ENCODE measurements at regions not wholly inside any gene's neighbourhood (a gene's known extent, or its start where the extent isn't known, plus 50 kb on each side); places are given as distances from the start of the nearest gene placed in this dataset.

GRCh38 chr1:222229672-222230312 is 318.1 kb downstream of the HHIPL2 start:
- H3K27ac Mint-ChIP-seq (ENCODE audit: unreplicated experiment), result no peak overlapping the region
- no peak overlapping the region for H3K4me3 ChIP-seq (ENCODE audit: low read depth, low read length)
- ChIA-PET CTCF (no interaction called here), POLR2A (no interaction called here)
- no peak overlapping the region for H3K4me3 Mint-ChIP-seq (ENCODE audit: unreplicated experiment)
- DNase-seq, result no peak
- H3K4me1 Mint-ChIP-seq (ENCODE audit: low read depth, unreplicated experiment), result no peaks in the 10 kb centered on the region
- BruUV-seq (replicated peaks), result no TSS peak
- H3K9me3 ChIP-seq, result no peaks in the 10 kb centered on the region
- H3K27me3 Mint-ChIP-seq (ENCODE audit: insufficient read depth, unreplicated experiment), result no peaks in the 10 kb centered on the region
- no peaks in the 10 kb centered on the region for H3K36me3 Mint-ChIP-seq (ENCODE audit: insufficient read depth, unreplicated experiment)
- H3K36me3 ChIP-seq (ENCODE audit: control insufficient read depth, insufficient read depth, low read length), result no peaks in the 10 kb centered on the region
- H3K4me1 ChIP-seq, result no peaks in the 10 kb centered on the region
- TF ChIP-seq, protein P1, sequence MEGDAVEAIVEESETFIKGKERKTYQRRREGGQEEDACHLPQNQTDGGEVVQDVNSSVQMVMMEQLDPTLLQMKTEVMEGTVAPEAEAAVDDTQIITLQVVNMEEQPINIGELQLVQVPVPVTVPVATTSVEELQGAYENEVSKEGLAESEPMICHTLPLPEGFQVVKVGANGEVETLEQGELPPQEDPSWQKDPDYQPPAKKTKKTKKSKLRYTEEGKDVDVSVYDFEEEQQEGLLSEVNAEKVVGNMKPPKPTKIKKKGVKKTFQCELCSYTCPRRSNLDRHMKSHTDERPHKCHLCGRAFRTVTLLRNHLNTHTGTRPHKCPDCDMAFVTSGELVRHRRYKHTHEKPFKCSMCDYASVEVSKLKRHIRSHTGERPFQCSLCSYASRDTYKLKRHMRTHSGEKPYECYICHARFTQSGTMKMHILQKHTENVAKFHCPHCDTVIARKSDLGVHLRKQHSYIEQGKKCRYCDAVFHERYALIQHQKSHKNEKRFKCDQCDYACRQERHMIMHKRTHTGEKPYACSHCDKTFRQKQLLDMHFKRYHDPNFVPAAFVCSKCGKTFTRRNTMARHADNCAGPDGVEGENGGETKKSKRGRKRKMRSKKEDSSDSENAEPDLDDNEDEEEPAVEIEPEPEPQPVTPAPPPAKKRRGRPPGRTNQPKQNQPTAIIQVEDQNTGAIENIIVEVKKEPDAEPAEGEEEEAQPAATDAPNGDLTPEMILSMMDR (IDR thresholded peaks at IDR 0.05; ENCODE audit: insufficient read depth in 1 of 2, low read depth in 1 of 2, low read length in 1 of 2, severe bottlenecking in 1 of 2, unreplicated experiment in 1 of 2), result no peak
- intact Hi-C loops (cut with micrococcal nuclease; ENCODE audit: unreplicated experiment), result no loop called here
- no peaks in the 10 kb centered on the region for H3K27me3 ChIP-seq (replicated peaks; ENCODE audit: control insufficient read depth, insufficient read depth, low read length)
- H3K9me3 Mint-ChIP-seq (ENCODE audit: unreplicated experiment), result no peaks in the 10 kb centered on the region

GRCh38 chr1:222225316-222225691 is 322.6 kb downstream of the HHIPL2 start:
- Mint-ChIP-seq H3K4me3 (ENCODE audit: unreplicated experiment) (no peak overlapping the region), H3K27me3 (ENCODE audit: insufficient read depth, unreplicated experiment) (no peaks in the 10 kb centered on the region), H3K9me3 (ENCODE audit: unreplicated experiment) (no peaks in the 10 kb centered on the region), H3K27ac (ENCODE audit: unreplicated experiment) (no peak overlapping the region), H3K36me3 (ENCODE audit: insufficient read depth, unreplicated experiment) (no peaks in the 10 kb centered on the region), H3K4me1 (ENCODE audit: low read depth, unreplicated experiment) (no peaks in the 10 kb centered on the region)
- Histone ChIP-seq H3K9me3 (peaks cover 6% of the 10 kb centered on the region), H3K4me1 (no peaks in the 10 kb centered on the region), H3K4me3 (ENCODE audit: low read depth, low read length) (no peak overlapping the region), H3K36me3 (ENCODE audit: control insufficient read depth, insufficient read depth, low read length) (no peaks in the 10 kb centered on the region), H3K27me3 (replicated peaks; ENCODE audit: control insufficient read depth, insufficient read depth, low read length) (no peaks in the 10 kb centered on the region)
- DNase-seq, result no peak
- POLR2A ChIA-PET, result no interaction called here
- no TSS peak for BruUV-seq (replicated peaks)
- CTCF ChIA-PET, result no interaction called here
- intact Hi-C loops (cut with micrococcal nuclease; ENCODE audit: unreplicated experiment), result no loop called here
- TF ChIP-seq, protein P1 (IDR thresholded peaks at IDR 0.05; ENCODE audit: insufficient read depth in 1 of 2, low read depth in 1 of 2, low read length in 1 of 2, severe bottlenecking in 1 of 2, unreplicated experiment in 1 of 2), result no peak

DNA sequence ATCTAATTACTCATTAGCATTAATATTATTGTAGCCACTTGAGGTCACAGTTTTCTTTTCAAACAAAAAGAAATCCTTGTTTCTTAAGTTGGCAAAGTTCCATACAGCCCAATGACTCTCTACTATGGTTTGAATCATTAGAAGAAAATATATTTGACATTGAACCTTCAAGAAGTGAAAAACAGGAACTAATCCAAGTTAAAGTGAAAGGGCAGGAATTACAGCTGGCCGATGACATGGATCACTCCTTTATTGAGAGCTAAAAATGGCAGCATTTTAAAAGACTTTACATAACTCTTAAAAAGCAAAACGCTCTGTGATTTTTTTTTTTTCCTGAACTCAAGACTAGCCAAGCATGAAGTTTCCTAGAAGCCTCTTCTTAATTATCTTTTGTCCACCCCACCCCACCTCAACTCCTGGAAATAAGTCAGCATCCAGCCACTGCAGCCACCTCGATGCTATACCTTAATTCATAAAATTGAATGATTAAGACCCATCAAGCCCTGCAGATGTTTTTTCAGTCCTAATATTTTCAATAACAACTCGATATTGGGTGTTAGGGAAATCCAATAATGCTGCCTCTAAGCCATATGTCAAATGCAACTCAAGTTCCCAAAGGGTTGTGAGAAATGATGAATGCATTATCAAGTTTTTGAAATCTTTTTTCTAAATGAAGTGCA is 323.1 kb downstream of the HHIPL2 start:
- POLR2A ChIA-PET, result no interaction called here
- Mint-ChIP-seq H3K27ac (ENCODE audit: unreplicated experiment) (no peak overlapping the region), H3K27me3 (ENCODE audit: insufficient read depth, unreplicated experiment) (no peaks in the 10 kb centered on the region), H3K36me3 (ENCODE audit: insufficient read depth, unreplicated experiment) (no peaks in the 10 kb centered on the region), H3K9me3 (ENCODE audit: unreplicated experiment) (no peaks in the 10 kb centered on the region), H3K4me3 (ENCODE audit: unreplicated experiment) (no peak overlapping the region), H3K4me1 (ENCODE audit: low read depth, unreplicated experiment) (no peaks in the 10 kb centered on the region)
- no peak for DNase-seq
- H3K36me3 ChIP-seq (ENCODE audit: control insufficient read depth, insufficient read depth, low read length), result no peaks in the 10 kb centered on the region
- no peaks in the 10 kb centered on the region for H3K4me1 ChIP-seq
- H3K4me3 ChIP-seq (ENCODE audit: low read depth, low read length), result no peak overlapping the region
- no TSS peak for BruUV-seq (replicated peaks)
- H3K27me3 ChIP-seq (replicated peaks; ENCODE audit: control insufficient read depth, insufficient read depth, low read length), result no peaks in the 10 kb centered on the region
- TF ChIP-seq, protein P1 (IDR thresholded peaks at IDR 0.05; ENCODE audit: insufficient read depth in 1 of 2, low read depth in 1 of 2, low read length in 1 of 2, severe bottlenecking in 1 of 2, unreplicated experiment in 1 of 2), result no peak
- H3K9me3 ChIP-seq, result peaks cover 6% of the 10 kb centered on the region
- intact Hi-C loops (cut with micrococcal nuclease; ENCODE audit: unreplicated experiment), result no loop called here
- CTCF ChIA-PET, result no interaction called here

All from Caco-2 (cell line).